Endothelial cell of umbilical vein (primary cell): ENCODE measurements at regions not wholly inside any gene's neighbourhood (a gene's known extent, or its start where the extent isn't known, plus 50 kb on each side); places are given as distances from the start of the nearest gene placed in this dataset.

Experiments used
- BruUV-seq: library from RNA; stranded (reverse); fragments of 400-500 nt; replicated peaks from 2 replicates; lab custom pipeline; 2021; lab: Mats Ljungman, UMichigan
- CTCF ChIA-PET: fragments of 300-600, 350-600 bp; sonication (Branson Sonifier 250); formaldehyde crosslinking; loops from one replicate; lab custom pipeline; 2021; ENCODE audit warnings: antibody characterized with exemption, inconsistent platforms; lab: Charles Lee
- POLR2A ChIA-PET: fragments of 300-600, 350-600 bp; sonication (Branson Sonifier 250); formaldehyde crosslinking; loops from one replicate; lab custom pipeline; 2021; ENCODE audit warnings: antibody characterized with exemption, inconsistent platforms; lab: Charles Lee
- DNase-seq: peaks from one replicate; pipeline ENCODE4 v3.0.0-alpha.2; 2011; ENCODE audit warnings: low read depth, low spot score
- FAIRE-seq: peaks from 2 replicates; lab custom pipeline; 2011; peaks lifted over from hg19 to GRCh38; lab: Jason Lieb, UNC
- H2AFZ ChIP-seq: 2 replicates; pipeline ENCODE4 v1.6.0; 2012; ENCODE audit warnings: low read depth, low read length, control low read depth, inconsistent platforms
- H3K27ac ChIP-seq: 2 replicates; pipeline ENCODE4 v1.5.1; 2011; ENCODE audit warnings: low read depth, mild to moderate bottlenecking, control low read depth, low read length, moderate library complexity; ENCODE audit not compliant: insufficient read depth
- H3K27me3 ChIP-seq, 2 experiments: 2 replicates each; pipeline versions ENCODE4 v1.6.0 to v1.6.1; 2011; ENCODE audit warnings: low read length in 2 of 2, mixed read lengths in 1 of 2; ENCODE audit not compliant: control insufficient read depth in 2 of 2, insufficient read depth in 2 of 2
- H3K36me3 ChIP-seq, 2 experiments: 2 replicates in 1 of 2; 3 replicates in 1 of 2; pipeline ENCODE4 v1.5.1; 2011; ENCODE audit warnings: low read length in 2 of 2, mild to moderate bottlenecking in 1 of 2, moderate library complexity in 1 of 2; ENCODE audit not compliant: control insufficient read depth in 2 of 2, insufficient read depth in 2 of 2; ENCODE audit errors: extremely low read depth in 1 of 2
- H3K4me1 ChIP-seq: 3 replicates; pipeline ENCODE4 v1.5.1; 2011; ENCODE audit warnings: mild to moderate bottlenecking, low read length; ENCODE audit not compliant: control insufficient read depth, insufficient read depth; ENCODE audit errors: extremely low read depth
- H3K4me2 ChIP-seq: 2 replicates; pipeline ENCODE4 v1.6.1; 2011; ENCODE audit warnings: low read length, control low read depth, mixed read lengths; ENCODE audit not compliant: insufficient read depth
- H3K4me3 ChIP-seq, 3 experiments: fragments of 200-600 bp in 1 of 3; sonication (generic), shearing (Covaris generic) in 1 of 3; replicated peaks in 1 of 3; 2 replicates each; pipeline ENCODE4 v1.5.1; 2011 to 2016; ENCODE audit warnings: control low read depth in 3 of 3, low read length in 3 of 3, mild to moderate bottlenecking in 2 of 3, inconsistent platforms in 1 of 3, low read depth in 1 of 3, moderate library complexity in 1 of 3; ENCODE audit not compliant: insufficient read depth in 1 of 3
- H3K79me2 ChIP-seq: 2 replicates; pipeline ENCODE4 v1.6.0; 2012; ENCODE audit warnings: low read length, inconsistent platforms; ENCODE audit not compliant: control insufficient read depth, insufficient read depth
- H3K9ac ChIP-seq: replicated peaks from 2 replicates; pipeline ENCODE3; 2011; ENCODE audit warnings: low read length, control low read depth; ENCODE audit not compliant: insufficient read depth; ENCODE audit errors: extremely low read depth
- H3K9me1 ChIP-seq: replicated peaks from 3 replicates; pipeline ENCODE4 v1.6.0; 2011; ENCODE audit warnings: mild to moderate bottlenecking, low read length; ENCODE audit not compliant: control insufficient read depth, insufficient read depth; ENCODE audit errors: extremely low read depth
- H3K9me3 ChIP-seq: replicated peaks from 2 replicates; pipeline ENCODE4 v1.5.1; 2012; ENCODE audit warnings: low read length, inconsistent platforms; ENCODE audit not compliant: control insufficient read depth, insufficient read depth
- H4K20me1 ChIP-seq: replicated peaks from 2 replicates; pipeline ENCODE3; 2011; ENCODE audit warnings: mild to moderate bottlenecking, low read length; ENCODE audit not compliant: control insufficient read depth, insufficient read depth; ENCODE audit errors: extremely low read depth
- EZH2 ChIP-seq: IDR thresholded peaks from 2 replicates; pipeline ENCODE4 v1.6.1; 2012; ENCODE audit warnings: borderline replicate concordance, low read depth, mild to moderate bottlenecking, moderate library complexity, low read length, inconsistent platforms; ENCODE audit not compliant: severe bottlenecking
- FOS ChIP-seq: IDR thresholded peaks from 2 replicates; pipeline ENCODE4 v1.6.1; 2011; ENCODE audit warnings: mild to moderate bottlenecking, low read length, moderate library complexity, borderline replicate concordance; ENCODE audit not compliant: insufficient read depth
- GATA2 ChIP-seq: IDR thresholded peaks from 2 replicates; pipeline ENCODE4 v1.7.0; 2011; ENCODE audit warnings: low read depth, mild to moderate bottlenecking, moderate library complexity, mixed read lengths, low read length; ENCODE audit not compliant: insufficient read length, insufficient read depth
- JUN ChIP-seq: IDR thresholded peaks from 2 replicates; pipeline ENCODE4 v1.6.1; 2011; ENCODE audit warnings: borderline replicate concordance, low read depth; ENCODE audit not compliant: insufficient read length, insufficient read depth
- MYC ChIP-seq: IDR thresholded peaks from one replicate; pipeline ENCODE4 v1.6.1; 2011; ENCODE audit warnings: mild to moderate bottlenecking, low read depth, low read length
- POLR2A ChIP-seq: IDR thresholded peaks from 2 replicates; pipeline ENCODE4 v1.6.1; 2012; ENCODE audit warnings: low read depth, mild to moderate bottlenecking, control low read depth, low read length
- POLR2AphosphoS5 ChIP-seq: IDR thresholded peaks from 2 replicates; pipeline ENCODE4 v1.6.1; 2012; ENCODE audit warnings: low read depth, mild to moderate bottlenecking, control low read depth, low read length, moderate library complexity; ENCODE audit not compliant: insufficient read depth
- dilution Hi-C: fragments of 300-500 bp; cut with MboI; formaldehyde crosslinking; loops from one replicate; pipeline ENCODE4 v1.15.0; 2019; ENCODE audit warnings: low sequenced_read_pairs; ENCODE audit not compliant: extremely low pct_ligation_motif_present
- intact Hi-C: fragments of 100-400 bp; cut with micrococcal nuclease; formaldehyde crosslinking; loops from one replicate; pipeline ENCODE4 v1.10.0; 2022
- TF ChIP-seq, protein P1 (sequence below): IDR thresholded peaks from 2 replicates; pipeline ENCODE4 v1.6.1; 2011; ENCODE audit not compliant: insufficient read depth, insufficient read length
- TF ChIP-seq, protein P2 (sequence below), 2 donors: IDR thresholded peaks; 1 replicate in 1 of 2; 2 replicates in 1 of 2; pipeline ENCODE4 v1.5.1; 2011; ENCODE audit warnings: low read length in 2 of 2, mild to moderate bottlenecking in 2 of 2, moderate library complexity in 2 of 2, control low read depth in 1 of 2, inconsistent platforms in 1 of 2, low read depth in 1 of 2; ENCODE audit not compliant: insufficient read depth in 1 of 2; ENCODE audit errors: extremely low read depth in 1 of 2

DNA sequence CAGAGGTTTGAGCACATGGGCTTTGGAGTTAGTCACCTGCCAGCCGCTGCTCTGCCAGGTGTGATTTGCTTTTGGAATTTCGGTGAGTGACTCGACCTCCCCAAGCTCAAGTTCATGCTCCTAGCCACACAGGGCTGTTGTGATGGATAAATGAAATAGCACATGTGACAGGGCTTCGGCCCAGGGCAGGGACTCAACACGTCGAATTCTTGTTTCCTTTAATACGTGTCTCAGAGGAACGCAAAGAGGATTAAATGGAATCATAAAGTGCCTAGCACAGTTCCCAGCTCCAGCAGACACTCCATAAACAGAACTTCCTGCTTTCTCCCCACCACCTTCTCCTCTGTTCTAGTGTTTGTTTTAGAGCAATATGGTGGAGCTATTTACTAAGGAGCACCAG is 88.3 kb upstream of the CHST15 start:
- Histone ChIP-seq H3K9me3 (no peaks in the 10 kb centered on the region), H3K4me2 (no peak overlapping the region), H4K20me1 (no peaks in the 10 kb centered on the region), H2AFZ (no peak overlapping the region), H3K27ac (no peak overlapping the region), H3K36me3 (no peaks in the 10 kb centered on the region), H3K4me1 (no peaks in the 10 kb centered on the region), H3K79me2 (no peaks in the 10 kb centered on the region), H3K27me3 (peaks cover 0 to 2% of the 10 kb centered on the region in 2 experiments), H3K9me1 (no peaks in the 10 kb centered on the region), H3K4me3 (no peak overlapping the region), H3K9ac (no peak overlapping the region)
- DNase-seq (no peak), FAIRE-seq (no peak)
- dilution Hi-C loops = no loop called here
- TF ChIP-seq JUN = no peak
- TF ChIP-seq GATA2 = no peak
- TF ChIP-seq POLR2AphosphoS5 = no peak
- TF ChIP-seq MYC = no peak
- TF ChIP-seq, protein P1, sequence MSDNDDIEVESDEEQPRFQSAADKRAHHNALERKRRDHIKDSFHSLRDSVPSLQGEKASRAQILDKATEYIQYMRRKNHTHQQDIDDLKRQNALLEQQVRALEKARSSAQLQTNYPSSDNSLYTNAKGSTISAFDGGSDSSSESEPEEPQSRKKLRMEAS = no peak
- TF ChIP-seq FOS = no peak
- TF ChIP-seq, protein P2, sequence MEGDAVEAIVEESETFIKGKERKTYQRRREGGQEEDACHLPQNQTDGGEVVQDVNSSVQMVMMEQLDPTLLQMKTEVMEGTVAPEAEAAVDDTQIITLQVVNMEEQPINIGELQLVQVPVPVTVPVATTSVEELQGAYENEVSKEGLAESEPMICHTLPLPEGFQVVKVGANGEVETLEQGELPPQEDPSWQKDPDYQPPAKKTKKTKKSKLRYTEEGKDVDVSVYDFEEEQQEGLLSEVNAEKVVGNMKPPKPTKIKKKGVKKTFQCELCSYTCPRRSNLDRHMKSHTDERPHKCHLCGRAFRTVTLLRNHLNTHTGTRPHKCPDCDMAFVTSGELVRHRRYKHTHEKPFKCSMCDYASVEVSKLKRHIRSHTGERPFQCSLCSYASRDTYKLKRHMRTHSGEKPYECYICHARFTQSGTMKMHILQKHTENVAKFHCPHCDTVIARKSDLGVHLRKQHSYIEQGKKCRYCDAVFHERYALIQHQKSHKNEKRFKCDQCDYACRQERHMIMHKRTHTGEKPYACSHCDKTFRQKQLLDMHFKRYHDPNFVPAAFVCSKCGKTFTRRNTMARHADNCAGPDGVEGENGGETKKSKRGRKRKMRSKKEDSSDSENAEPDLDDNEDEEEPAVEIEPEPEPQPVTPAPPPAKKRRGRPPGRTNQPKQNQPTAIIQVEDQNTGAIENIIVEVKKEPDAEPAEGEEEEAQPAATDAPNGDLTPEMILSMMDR (IDR thresholded peaks at IDR 0.05; ENCODE audit: extremely low read depth in 1 of 2, insufficient read depth in 1 of 2, low read depth in 1 of 2, low read length in 2 of 2) = no peak
- no peak for TF ChIP-seq POLR2A
- TF ChIP-seq EZH2 = no peak
- CTCF ChIA-PET = no interaction called here
- no TSS peak for BruUV-seq
- intact Hi-C loops = loop anchor here (5.0 kb wide), 1 partner anchor 364 kb away; no protein-coding TSS in a partner anchor
- POLR2A ChIA-PET = no interaction called here
